ENCODE measurements at regions not wholly inside any gene's neighbourhood (a gene's known extent, or its start where the extent isn't known, plus 50 kb on each side); places are given as distances from the start of the nearest gene placed in this dataset.

DNA sequence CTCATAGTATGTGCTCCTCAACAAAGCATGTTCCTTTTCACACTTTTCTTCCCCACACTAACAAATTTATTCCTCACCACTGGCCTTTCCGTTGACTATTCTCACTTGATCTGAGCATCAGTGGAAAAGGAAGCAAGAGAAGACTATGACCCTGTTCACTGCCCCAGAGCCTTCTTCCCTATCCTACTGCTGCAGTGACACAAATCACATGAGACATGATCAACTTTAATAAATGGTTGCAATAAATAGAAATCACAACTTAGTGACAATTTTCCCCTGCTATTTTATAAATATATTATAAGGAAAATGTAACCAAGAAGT lies 438.7 kb upstream of the SOX9 start:
- DNase-seq = no peak

- DNase-seq = no peak
These were observed 431.0 kb upstream of the SOX9 start for GRCh38 chr17:71689782-71690181.

DNA sequence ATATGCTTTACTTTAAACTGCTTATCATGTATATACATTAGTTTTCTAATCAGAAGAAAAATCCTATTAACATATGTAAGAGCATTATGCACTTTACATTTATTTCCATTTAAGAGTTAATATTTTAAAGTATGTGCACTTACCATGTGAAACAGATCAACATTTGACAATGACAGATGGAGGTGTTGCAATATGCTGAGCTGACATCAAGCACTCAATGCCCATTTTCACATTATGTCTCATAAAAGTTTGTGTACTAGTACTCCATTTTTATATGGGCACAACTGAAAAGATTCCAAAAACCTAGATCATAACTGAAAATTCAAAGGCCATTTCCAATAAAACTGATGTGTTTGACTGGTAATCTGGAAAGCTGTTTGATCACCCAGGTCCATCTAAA lies 420.9 kb upstream of the SOX9 start:
- no peak for DNase-seq

DNA sequence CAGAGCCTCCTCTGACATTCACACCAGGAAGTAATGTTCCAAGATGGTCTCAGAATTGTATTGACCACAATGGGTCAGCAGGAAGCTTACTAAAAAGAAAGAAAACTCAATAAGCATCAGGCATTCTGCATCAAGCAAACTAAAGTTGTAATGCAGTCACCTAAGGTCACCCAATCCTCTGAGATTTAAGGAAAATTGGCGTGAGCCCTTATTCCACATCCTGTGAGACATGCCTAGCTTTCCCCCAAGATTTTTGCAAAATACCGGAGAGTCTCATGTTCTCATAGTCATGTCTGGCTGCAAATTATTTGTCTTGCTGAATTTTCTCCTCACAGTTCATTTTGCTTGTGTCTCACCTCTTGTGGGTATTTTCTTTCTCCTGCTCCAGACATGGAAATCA lies 417.1 kb upstream of the SOX9 start:
- DNase-seq = no peak

GRCh38 chr17:71709271-71709890 lies 411.4 kb upstream of the SOX9 start:
- no peak for DNase-seq

DNA sequence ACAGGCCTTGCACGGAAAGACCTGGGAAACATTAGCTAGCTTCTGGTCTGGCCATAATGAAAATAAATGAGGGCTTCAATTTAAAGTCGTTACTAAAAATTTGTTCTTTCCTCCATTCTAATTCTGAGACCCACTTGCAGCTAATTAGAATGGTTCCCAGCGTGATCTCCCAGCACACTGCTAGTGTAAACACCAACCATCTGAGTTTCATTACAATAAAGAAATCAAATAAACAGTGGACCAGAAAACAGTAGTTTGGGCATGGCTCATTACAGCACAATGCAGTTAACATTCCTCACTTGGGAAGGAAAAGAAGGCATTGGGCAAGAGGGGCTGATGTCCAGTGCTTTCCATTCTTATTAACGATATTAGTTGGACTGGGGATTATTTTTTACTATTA lies 410.9 kb upstream of the SOX9 start:
- no peak for DNase-seq

DNA sequence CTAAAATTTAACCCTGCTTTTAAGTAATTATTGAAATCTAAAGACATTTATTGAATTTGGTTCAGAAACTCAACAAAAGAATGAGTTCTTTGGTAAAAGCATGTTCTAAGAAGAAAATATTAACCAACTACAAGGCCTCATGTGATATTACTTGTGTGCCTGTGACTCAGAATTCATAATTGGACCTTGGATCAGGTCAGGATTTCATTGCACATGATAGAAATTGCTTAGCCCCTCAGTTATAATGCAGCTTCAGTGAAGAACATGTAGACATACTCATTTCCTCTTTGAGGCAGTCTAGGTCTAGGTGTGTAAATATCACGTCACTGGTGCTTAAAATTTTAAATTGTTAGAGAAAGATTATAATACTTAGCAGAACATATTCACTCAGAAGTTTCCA lies 410.0 kb upstream of the SOX9 start:
- no peak for DNase-seq

GRCh38 chr17:71713846-71714245 lies 407.0 kb upstream of the SOX9 start:
- DNase-seq = no peak

- DNase-seq = no peak
These were observed 396.5 kb upstream of the SOX9 start for GRCh38 chr17:71724339-71724738.

GRCh38 chr17:71725811-71726210 lies 395.0 kb upstream of the SOX9 start:
- no peak for DNase-seq

- DNase-seq = no peak
These were observed 394.5 kb upstream of the SOX9 start for GRCh38 chr17:71726341-71726740.

DNA sequence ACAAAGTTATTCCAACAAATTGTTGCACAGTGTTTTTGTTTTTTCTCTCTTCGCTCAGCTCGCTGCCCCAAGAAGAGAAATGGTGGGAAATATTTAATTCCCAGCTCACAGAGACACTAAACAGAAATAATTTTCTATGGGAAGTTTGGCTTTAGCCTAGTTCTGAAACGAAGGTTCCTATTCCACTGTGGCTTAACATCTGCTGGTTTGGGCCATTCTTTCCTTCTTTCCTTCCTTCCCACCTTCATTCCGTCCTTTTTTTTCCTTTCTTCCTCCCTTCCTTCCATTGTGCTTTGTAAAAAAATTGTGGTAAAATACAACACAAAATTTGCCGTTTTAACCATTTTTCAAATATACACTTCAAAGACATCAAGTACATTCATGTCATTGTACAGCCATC lies 393.5 kb upstream of the SOX9 start:
- DNase-seq = no peak

GRCh38 chr17:71727723-71728122 lies 393.1 kb upstream of the SOX9 start:
- DNase-seq = no peak

DNA sequence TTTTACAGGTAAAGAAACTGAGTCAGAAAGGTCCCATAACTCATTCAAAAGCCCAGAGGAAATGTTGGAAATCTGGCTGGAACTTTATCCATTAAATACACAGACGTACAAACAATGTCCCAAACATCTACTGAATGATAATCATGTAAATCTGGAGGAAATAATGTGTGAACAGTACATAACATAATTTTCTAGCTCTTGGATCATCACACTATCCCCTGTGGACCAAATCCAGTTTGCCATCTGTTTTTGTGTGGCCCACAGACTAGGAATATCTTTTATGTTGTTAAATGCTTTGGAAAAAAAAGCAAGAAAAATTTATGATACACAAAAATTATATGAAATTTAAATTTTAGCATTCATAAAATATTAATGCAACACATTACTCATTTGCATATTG lies 389.9 kb upstream of the SOX9 start:
- DNase-seq = no peak

GRCh38 chr17:71735893-71736292 lies 384.9 kb upstream of the SOX9 start:
- DNase-seq = no peak

GRCh38 chr17:71740866-71741265 lies 380.0 kb upstream of the SOX9 start:
- DNase-seq = no peak

DNA sequence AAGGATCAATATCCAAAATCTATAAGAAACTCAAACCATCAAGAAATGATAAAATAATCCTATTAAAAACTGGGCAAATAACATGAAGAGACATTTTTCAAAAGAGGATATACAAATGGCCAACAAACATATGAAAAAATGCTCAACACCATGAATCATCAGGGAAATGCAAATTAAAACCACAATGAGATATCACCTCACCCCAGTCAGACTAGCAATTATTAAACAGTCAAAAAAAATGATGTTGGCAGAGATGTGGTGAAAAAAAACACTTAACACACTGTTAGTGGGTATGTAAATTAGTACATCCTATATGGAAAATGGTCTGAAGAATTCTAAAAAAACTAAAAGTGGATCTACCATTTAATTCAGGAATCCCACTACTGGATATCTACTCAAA lies 379.0 kb upstream of the SOX9 start:
- no peak for DNase-seq

GRCh38 chr17:71748872-71749271 lies 371.9 kb upstream of the SOX9 start:
- no peak for DNase-seq

- DNase-seq = no peak
These were observed 367.8 kb upstream of the SOX9 start for GRCh38 chr17:71753070-71753469.

GRCh38 chr17:71757156-71757555 lies 363.7 kb upstream of the SOX9 start:
- no peak for DNase-seq

GRCh38 chr17:71757956-71758355 lies 362.9 kb upstream of the SOX9 start:
- no peak for DNase-seq

- no peak for DNase-seq
These were observed 361.3 kb upstream of the SOX9 start for GRCh38 chr17:71759422-71760060.

DNA sequence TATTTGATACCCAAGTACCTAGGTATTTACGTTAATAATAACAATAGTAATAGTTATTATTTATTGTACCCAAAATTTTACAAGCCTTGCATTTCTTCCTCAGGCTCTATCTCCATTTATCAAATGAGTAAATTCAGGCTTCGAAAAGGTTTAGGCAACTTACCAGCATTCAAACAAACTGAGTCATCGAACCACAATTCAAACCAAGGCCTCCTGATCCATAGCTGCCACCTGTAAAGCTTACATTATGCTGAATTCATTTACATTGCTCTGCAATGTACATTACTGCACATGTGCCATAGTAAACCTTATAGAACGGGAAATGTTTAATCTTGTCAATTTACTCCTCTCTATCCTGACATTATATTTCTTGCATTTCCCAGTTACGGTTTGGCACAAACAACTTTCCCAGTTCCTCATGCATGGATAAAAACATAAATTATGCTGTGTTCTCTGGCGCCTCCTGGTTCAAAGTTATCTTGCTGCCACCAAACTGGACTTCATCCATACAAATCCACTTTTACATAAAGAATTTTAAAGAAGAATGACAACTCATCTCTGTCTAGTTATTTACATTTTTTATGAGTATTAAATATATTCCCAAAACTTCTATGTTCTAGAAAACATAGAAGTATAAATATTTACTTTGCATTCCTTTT lies 360.6 kb upstream of the SOX9 start:
- no peak for DNase-seq

DNA sequence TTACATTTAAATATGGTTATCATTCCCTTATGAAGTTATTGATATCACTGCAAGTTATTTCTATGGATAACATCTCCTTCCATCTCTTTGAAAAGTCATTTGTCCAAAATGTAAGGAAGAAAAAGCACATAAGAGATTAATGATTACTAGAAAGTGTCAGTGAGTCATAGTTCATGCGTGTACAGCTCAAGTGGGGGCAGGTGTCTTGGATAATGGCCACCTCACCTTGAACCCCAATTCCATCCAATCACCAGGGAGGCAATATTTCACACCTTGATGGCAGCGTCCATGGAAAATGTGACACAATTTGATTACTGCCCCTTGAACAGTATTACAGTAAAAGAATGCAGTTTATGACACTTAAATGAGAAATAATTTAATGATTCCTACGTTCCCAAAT lies 358.3 kb upstream of the SOX9 start:
- no peak for DNase-seq

- no peak for DNase-seq
These were observed 356.3 kb upstream of the SOX9 start for GRCh38 chr17:71764505-71764904.

Measured in CD4-positive, alpha-beta T cell treated with Interleukin-4 for 1 hour (primary cell).